WTC11 (cell line): ENCODE measurements at regions not wholly inside any gene's neighbourhood (a gene's known extent, or its start where the extent isn't known, plus 50 kb on each side); places are given as distances from the start of the nearest gene placed in this dataset.

Experiments
- ATAC-seq: fragments of 200-7000 bp; cut with Tn5 transposase; 2 replicates; pipeline ENCODE4 v1.10.0; 2021; ENCODE audit warnings: mild to moderate bottlenecking, moderate library complexity
- CTCF ChIA-PET: fragments of 300-600 bp; sonication (Branson Sonifier 250); formaldehyde crosslinking; loops from one replicate; lab custom pipeline; 2021; ENCODE audit warnings: antibody characterized with exemption; lab: Charles Lee
- POLR2A ChIA-PET: fragments of 350-600 bp; sonication (Branson Sonifier 250); formaldehyde crosslinking; loops from one replicate; lab custom pipeline; 2021; ENCODE audit warnings: antibody characterized with exemption; lab: Charles Lee
- DNase-seq: peaks from one replicate; pipeline ENCODE4 v3.0.0; 2021; ENCODE audit warnings: low spot score
- H3K27ac Mint-ChIP-seq: 2 replicates; pipeline ENCODE4 v1.8.0; 2021; ENCODE audit warnings: mixed read lengths
- H3K27me3 Mint-ChIP-seq: 2 replicates; pipeline ENCODE4 v1.8.0; 2021; ENCODE audit warnings: low read depth, mild to moderate bottlenecking, moderate library complexity, mixed read lengths
- H3K36me3 Mint-ChIP-seq: 2 replicates; pipeline ENCODE4 v1.8.0; 2021; ENCODE audit warnings: mixed read lengths
- H3K4me1 Mint-ChIP-seq: 2 replicates; pipeline ENCODE4 v1.8.0; 2022; ENCODE audit warnings: mixed read lengths
- H3K4me3 Mint-ChIP-seq: 2 replicates; pipeline ENCODE4 v1.8.0; 2021; ENCODE audit warnings: mild to moderate bottlenecking, moderate library complexity, mixed read lengths
- H3K9me3 Mint-ChIP-seq: 2 replicates; pipeline ENCODE4 v1.8.0; 2021; ENCODE audit warnings: mixed read lengths
- AR ChIP-seq: fragments of 250-450 bp; sonication (Bioruptor Pico); IDR thresholded peaks from 2 replicates; pipeline ENCODE4 v1.9.0; 2021; ENCODE audit warnings: mild to moderate bottlenecking
- CDX4 ChIP-seq: fragments of 250-450 bp; sonication (Bioruptor Pico); IDR thresholded peaks from 2 replicates; pipeline ENCODE4 v1.9.0; 2021; ENCODE audit warnings: moderate library complexity, mild to moderate bottlenecking, inconsistent platforms, borderline replicate concordance
- CREB1 ChIP-seq: sonication (generic); formaldehyde crosslinking; IDR thresholded peaks from 2 replicates; pipeline ENCODE4 v1.8.0; 2023; ENCODE audit warnings: mild to moderate bottlenecking, missing genetic modification reagents
- E2F5 ChIP-seq: sonication (generic); formaldehyde crosslinking; IDR thresholded peaks from 2 replicates; pipeline ENCODE4 v1.8.1; 2022; ENCODE audit warnings: mild to moderate bottlenecking, moderate library complexity, missing genetic modification reagents
- GTF2I ChIP-seq: fragments of 250-450 bp; sonication (Bioruptor Pico); conservative IDR thresholded peaks from 2 replicates; pipeline ENCODE4 v1.4.0; 2021; ENCODE audit warnings: mild to moderate bottlenecking
- HMGXB4 ChIP-seq: sonication (generic); formaldehyde crosslinking; IDR thresholded peaks from 2 replicates; pipeline ENCODE4 v1.8.1; 2023; ENCODE audit warnings: mild to moderate bottlenecking, moderate library complexity, missing genetic modification reagents
- MXD4 ChIP-seq: fragments of 250-450 bp; sonication (Bioruptor Pico); IDR thresholded peaks from 2 replicates; pipeline ENCODE4 v1.8.0; 2021; ENCODE audit warnings: mild to moderate bottlenecking, moderate library complexity, borderline replicate concordance
- PRDM15 ChIP-seq: sonication (generic); formaldehyde crosslinking; IDR thresholded peaks from 2 replicates; pipeline ENCODE4 v1.8.0; 2022; ENCODE audit warnings: missing genetic modification reagents
- PRRX2 ChIP-seq: fragments of 250-450 bp; sonication (Bioruptor Pico); IDR thresholded peaks from 2 replicates; pipeline ENCODE4 v1.8.0; 2021; ENCODE audit warnings: mild to moderate bottlenecking
- RORB ChIP-seq: fragments of 250-450 bp; sonication (Bioruptor Pico); IDR thresholded peaks from 2 replicates; pipeline ENCODE4 v1.9.0; 2021; ENCODE audit warnings: mild to moderate bottlenecking
- SP1 ChIP-seq: sonication (generic); formaldehyde crosslinking; conservative IDR thresholded peaks from 2 replicates; pipeline ENCODE4 v1.8.1; 2022; ENCODE audit warnings: missing genetic modification reagents
- ZNF219 ChIP-seq: sonication (generic); formaldehyde crosslinking; IDR thresholded peaks from 2 replicates; pipeline ENCODE4 v1.8.0; 2023; ENCODE audit warnings: missing genetic modification reagents, mild to moderate bottlenecking, borderline replicate concordance
- TF ChIP-seq, protein P1 (sequence below): sonication (generic); formaldehyde crosslinking; IDR thresholded peaks from 2 replicates; pipeline ENCODE4 v1.8.1; 2022; ENCODE audit warnings: low read depth, missing genetic modification reagents, borderline replicate concordance
- TF ChIP-seq, protein P2 (sequence below): sonication (generic); formaldehyde crosslinking; IDR thresholded peaks from 2 replicates; pipeline ENCODE4 v1.8.1; 2022; ENCODE audit warnings: low read depth, mild to moderate bottlenecking, moderate library complexity, missing genetic modification reagents, borderline replicate concordance
- TF ChIP-seq, protein P3 (sequence below): sonication (generic); formaldehyde crosslinking; conservative IDR thresholded peaks from 2 replicates; pipeline ENCODE4 v1.8.1; 2022; ENCODE audit warnings: mild to moderate bottlenecking, missing genetic modification reagents

- H3K36me3 Mint-ChIP-seq: no peaks in the 10 kb centered on the region
Observed at GRCh38 chrX:39866229-39866628, 231.5 kb downstream of the BCOR start.

More at GRCh38 chrX:39866229-39866628, 231.5 kb downstream of the BCOR start:
- H3K27me3 Mint-ChIP-seq: no peaks in the 10 kb centered on the region
- peak; percentile 60 for ATAC-seq
- no peak for DNase-seq
- CTCF ChIA-PET: no interaction called here
- no peak for TF ChIP-seq MXD4
- no peak for TF ChIP-seq GTF2I
- TF ChIP-seq AR (CRISPR knock-in tag): no peak
- TF ChIP-seq CREB1 (CRISPR knock-in tag): no peak
- TF ChIP-seq RORB (CRISPR knock-in tag): no peak
- no peak for TF ChIP-seq SP1 (CRISPR knock-in tag)
- TF ChIP-seq ZNF219 (CRISPR knock-in tag): no peak
- no peak for TF ChIP-seq HMGXB4
- no peak for TF ChIP-seq PRDM15 (CRISPR knock-in tag)
- TF ChIP-seq, protein P1, sequence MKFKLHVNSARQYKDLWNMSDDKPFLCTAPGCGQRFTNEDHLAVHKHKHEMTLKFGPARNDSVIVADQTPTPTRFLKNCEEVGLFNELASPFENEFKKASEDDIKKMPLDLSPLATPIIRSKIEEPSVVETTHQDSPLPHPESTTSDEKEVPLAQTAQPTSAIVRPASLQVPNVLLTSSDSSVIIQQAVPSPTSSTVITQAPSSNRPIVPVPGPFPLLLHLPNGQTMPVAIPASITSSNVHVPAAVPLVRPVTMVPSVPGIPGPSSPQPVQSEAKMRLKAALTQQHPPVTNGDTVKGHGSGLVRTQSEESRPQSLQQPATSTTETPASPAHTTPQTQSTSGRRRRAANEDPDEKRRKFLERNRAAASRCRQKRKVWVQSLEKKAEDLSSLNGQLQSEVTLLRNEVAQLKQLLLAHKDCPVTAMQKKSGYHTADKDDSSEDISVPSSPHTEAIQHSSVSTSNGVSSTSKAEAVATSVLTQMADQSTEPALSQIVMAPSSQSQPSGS (CRISPR knock-in tag): no peak
- no peak for TF ChIP-seq E2F5 (CRISPR knock-in tag)
- no peak for TF ChIP-seq PRRX2 (CRISPR knock-in tag)
- TF ChIP-seq, protein P2, sequence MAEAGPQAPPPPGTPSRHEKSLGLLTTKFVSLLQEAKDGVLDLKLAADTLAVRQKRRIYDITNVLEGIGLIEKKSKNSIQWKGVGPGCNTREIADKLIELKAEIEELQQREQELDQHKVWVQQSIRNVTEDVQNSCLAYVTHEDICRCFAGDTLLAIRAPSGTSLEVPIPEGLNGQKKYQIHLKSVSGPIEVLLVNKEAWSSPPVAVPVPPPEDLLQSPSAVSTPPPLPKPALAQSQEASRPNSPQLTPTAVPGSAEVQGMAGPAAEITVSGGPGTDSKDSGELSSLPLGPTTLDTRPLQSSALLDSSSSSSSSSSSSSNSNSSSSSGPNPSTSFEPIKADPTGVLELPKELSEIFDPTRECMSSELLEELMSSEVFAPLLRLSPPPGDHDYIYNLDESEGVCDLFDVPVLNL (CRISPR knock-in tag): no peak
- TF ChIP-seq CDX4 (CRISPR knock-in tag): no peak
- TF ChIP-seq, protein P3, sequence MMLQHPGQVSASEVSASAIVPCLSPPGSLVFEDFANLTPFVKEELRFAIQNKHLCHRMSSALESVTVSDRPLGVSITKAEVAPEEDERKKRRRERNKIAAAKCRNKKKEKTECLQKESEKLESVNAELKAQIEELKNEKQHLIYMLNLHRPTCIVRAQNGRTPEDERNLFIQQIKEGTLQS (CRISPR knock-in tag): no peak
- TF ChIP-seq, all 79 proteins: peak for 0
- Mint-ChIP-seq H3K27ac (no peak overlapping the region), H3K4me3 (no peak overlapping the region), H3K4me1 (peaks cover 17% of the 10 kb centered on the region), H3K9me3 (no peaks in the 10 kb centered on the region)
- POLR2A ChIA-PET: no interaction called here
